Ramos (cell line): ENCODE measurements at regions not wholly inside any gene's neighbourhood (a gene's known extent, or its start where the extent isn't known, plus 50 kb on each side); places are given as distances from the start of the nearest gene placed in this dataset.
"Not testable (repeated sequence)": the region's sequence is repeated elsewhere in the genome, so short reads cannot be mapped to it uniquely, and the experiment has no call there.

Experiments
- in situ Hi-C: fragments of 300-500 bp; cut with MboI; formaldehyde crosslinking; loops from one replicate; pipeline ENCODE4 v1.14.3; 2022; ENCODE audit warnings: low sequenced_read_pairs; ENCODE audit not compliant: unreplicated experiment

DNA sequence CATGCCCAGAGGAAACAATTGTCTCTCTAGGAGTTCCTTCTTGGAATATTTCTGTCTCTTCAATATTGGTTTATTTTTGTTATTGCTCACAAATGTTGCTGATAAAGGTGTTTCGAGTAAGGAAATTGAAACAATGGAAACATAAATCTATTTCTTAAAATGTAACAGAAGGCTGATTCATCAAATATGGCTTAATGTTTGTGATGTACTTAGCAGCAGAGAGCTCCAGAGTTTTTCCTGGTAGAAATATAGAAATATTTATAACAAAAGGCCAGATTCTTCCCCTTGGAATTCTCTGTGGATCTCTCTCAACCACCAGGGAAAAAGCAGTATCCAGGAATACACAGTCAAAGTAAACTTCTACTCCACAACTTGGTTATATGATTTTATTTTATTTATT, 149.2 kb upstream of the LRIG3 start:
- in situ Hi-C loops, result no loop called here

DNA sequence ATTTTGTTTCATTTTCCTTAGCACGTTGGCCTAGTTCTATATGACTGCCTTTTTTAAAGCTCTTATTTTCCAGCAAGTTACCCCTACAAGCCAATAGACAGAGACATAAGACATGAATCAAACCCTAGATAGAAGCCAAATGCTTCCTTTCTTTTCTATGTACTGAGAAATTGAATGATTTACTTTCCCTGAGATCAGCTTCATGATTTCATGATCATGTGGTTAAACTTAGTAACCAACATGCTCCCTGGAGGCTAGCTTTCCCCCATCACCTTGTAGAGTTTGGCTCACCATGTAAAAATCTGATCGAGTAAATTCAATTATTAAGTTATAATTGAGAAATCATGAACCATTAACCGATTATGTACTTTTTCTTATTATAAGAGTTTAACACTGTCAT, 148.1 kb upstream of the LRIG3 start:
- in situ Hi-C loops, result no loop called here

GRCh38 chr12:59067083-59067482, 146.8 kb upstream of the LRIG3 start:
- in situ Hi-C loops, result no loop called here

DNA sequence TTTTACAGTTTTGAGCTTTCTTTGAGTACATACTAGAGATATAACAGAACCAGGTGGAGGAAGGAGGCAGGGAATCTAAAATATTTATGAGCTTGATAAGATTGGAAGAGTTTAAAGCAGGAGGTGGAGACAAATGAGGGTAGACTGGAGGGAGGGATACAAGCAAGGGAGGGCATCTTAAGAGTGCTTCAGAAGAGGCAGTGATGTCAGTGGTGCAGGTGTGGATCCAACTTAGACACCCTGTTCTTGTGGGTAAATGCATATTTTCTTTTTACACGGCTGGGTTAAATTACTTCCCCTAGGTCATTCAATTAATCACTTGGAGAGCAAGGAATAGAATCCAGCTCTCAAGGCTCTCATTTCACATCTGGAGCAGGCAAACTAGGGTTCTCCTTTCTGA, 146.1 kb upstream of the LRIG3 start:
- in situ Hi-C loops, result no loop called here

- in situ Hi-C loops, result no loop called here
Observed at GRCh38 chr12:59059088-59059935, 139.0 kb upstream of the LRIG3 start.

GRCh38 chr12:59056966-59057365, 136.7 kb upstream of the LRIG3 start:
- in situ Hi-C loops, result no loop called here

DNA sequence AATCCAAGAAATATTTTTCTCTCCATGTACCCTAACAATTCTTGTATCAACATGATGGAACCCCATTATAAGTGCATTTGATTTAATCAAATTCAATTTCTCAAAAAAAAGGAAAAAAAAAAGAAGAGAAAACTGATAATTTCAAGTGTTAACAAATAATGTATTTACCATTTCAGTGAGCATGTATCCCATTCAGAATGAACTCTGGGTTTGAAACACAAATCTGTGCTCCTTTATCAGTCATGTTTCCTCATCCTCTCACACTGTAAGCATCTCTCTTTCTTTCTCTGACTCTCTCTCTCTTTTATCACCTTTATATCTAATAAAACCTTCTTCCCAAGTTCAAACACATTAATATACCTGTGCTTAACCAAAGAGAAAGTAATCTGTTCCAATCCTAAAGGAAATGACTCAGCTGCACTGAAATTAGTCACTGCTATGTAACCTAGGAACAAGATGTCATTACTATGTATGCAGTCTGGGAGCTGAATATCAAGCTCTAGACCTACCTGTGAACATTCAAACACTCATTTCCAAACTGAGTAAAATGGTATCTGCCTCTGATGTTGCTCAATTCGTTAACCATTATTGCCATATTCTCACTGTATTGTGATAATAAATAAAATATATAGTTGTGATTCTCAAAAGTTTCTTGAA, 135.0 kb upstream of the LRIG3 start:
- in situ Hi-C loops, result no loop called here

- in situ Hi-C loops, result not testable (repeated sequence)
Observed at GRCh38 chr12:59053266-59053899, 133.1 kb upstream of the LRIG3 start.

- in situ Hi-C loops, result no loop called here
Observed at GRCh38 chr12:59046763-59047534, 126.6 kb upstream of the LRIG3 start.

GRCh38 chr12:59044791-59045190, 124.5 kb upstream of the LRIG3 start:
- in situ Hi-C loops, result no loop called here

GRCh38 chr12:59041241-59042121, 121.2 kb upstream of the LRIG3 start:
- in situ Hi-C loops, result no loop called here

- in situ Hi-C loops, result no loop called here
Observed at GRCh38 chr12:59040656-59041055, 120.4 kb upstream of the LRIG3 start.

GRCh38 chr12:59040043-59040442, 119.7 kb upstream of the LRIG3 start:
- in situ Hi-C loops, result no loop called here

DNA sequence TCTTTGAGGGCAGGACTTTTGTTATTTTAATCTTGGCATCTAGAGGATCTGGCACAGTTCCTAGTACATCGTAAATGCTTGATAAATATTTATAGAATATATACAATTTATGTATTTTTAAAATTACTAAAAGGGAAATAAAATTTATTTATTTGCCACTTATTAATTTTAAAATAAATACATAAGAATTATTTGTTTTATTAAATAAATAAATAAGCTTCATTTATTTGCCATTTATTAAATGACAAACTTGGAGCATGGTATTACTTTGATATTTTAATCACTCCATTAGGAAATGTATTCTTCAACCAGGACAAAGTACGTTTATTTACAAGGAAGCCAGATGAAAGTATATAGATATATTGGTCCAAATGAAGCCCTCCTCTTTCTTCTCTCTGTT, 118.7 kb upstream of the LRIG3 start:
- in situ Hi-C loops, result no loop called here

- in situ Hi-C loops, result no loop called here
Observed at GRCh38 chr12:59036973-59037762, 116.9 kb upstream of the LRIG3 start.

DNA sequence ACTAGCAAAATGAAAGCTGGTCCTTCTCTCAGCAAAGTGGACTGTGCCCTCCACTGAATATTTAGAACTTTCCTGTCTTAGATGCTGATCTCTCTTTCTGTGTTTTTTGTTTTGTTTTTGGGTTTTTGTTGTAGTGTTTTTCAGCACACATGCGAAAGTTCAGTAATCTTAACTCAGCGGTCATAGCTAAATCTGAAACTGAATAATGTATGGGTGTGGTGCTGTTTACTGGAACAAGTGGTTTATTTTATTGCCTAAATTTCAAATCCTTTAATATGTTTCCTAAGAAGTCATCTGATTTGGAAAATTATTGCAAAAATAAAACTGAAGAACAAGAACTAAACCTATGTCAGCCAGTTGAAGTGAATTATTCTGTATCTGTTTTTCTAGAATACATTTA, 116.0 kb upstream of the LRIG3 start:
- in situ Hi-C loops, result no loop called here

- in situ Hi-C loops, result no loop called here
Observed at GRCh38 chr12:59031313-59031712, 111.0 kb upstream of the LRIG3 start.

DNA sequence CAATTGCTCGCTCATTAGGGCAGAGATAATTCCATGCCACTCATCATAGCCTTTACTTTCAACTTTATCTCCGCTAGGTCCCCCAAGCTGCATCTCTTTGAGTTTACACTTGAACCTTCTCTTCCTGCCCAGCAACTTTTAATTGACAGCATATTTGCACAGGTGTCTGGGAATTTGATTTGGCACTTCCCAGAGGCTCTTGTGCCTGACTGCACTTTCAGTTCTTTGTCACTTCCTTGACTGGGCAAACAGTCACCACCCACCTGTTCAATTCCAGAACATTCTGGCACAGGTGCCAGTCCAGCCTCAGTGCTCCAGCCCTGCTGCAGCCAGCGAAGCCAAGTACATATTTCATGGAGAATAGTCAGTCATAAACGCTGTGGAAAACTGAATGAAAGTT, 110.1 kb upstream of the LRIG3 start:
- in situ Hi-C loops, result no loop called here

GRCh38 chr12:59027199-59027598, 106.9 kb upstream of the LRIG3 start:
- in situ Hi-C loops, result no loop called here
